D341Med (cell line): ENCODE measurements at regions not wholly inside any gene's neighbourhood (a gene's known extent, or its start where the extent isn't known, plus 50 kb on each side); places are given as distances from the start of the nearest gene placed in this dataset.

ENCODE experiments used
- DNase-seq: peaks from one replicate; pipeline ENCODE4 v3.0.0; 2012; ENCODE audit warnings: low spot score

DNA sequence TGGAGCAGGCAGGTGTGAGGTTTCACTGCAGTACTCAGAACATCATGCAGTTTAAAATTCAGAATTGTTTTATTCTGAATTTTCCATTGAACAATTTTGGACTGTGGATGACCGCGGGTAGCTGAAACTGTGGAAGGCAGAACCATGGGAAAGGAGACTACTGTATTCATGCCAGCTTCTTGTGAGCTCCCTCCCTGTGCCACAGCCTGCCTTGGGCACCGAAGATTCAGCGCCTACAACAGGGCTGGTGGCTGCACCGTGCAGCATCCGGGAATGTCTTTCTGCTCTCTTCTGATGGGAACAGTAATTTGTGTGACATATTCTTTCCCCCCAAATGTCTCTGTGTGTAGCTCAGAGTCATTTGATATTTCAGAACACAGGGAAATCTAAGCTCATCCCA lies 118.5 kb upstream of the NKX1-1 start:
- no peak for DNase-seq

DNA sequence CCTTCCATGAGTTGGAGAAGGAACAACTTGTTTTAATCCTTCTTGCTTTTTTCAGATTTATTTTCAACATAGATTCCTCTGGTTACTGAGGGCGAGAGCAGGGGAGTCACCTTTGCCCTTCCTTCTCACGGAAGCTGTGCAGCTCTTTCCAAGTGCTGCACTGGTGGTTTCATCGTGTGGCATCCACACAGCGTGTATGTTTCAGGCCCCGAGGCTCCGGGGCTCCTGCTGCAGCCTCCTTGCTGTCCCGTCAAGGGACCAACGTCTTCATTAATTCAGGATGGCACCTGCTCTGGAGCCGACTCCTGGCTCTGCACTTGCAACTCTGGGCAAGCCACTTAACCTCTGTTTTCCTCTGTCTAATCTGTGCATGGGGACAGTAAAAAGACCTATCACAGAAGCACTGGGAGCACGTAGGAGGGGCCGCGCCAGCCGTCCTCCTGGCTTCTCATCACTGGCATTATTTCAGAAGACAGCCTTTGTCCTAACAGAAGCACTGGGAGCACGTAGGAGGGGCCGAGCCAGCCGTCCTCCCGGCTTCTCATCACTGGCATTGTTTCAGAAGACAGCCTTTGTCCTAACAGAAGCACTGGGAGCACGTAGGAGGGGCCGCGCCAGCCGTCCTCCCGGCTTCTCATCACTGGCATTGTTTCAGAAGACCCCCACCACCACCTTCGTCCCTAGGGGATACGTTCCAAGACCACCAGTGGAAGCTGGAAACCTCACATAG lies 117.8 kb upstream of the NKX1-1 start:
- DNase-seq: no peak

GRCh38 chr4:1523506-1523905 lies 117.3 kb upstream of the NKX1-1 start:
- no peak for DNase-seq

GRCh38 chr4:1523033-1523432 lies 116.8 kb upstream of the NKX1-1 start:
- no peak for DNase-seq

- DNase-seq: no peak
These were observed 116.4 kb upstream of the NKX1-1 start for GRCh38 chr4:1522606-1523005.

- DNase-seq: no peak
These were observed 115.6 kb upstream of the NKX1-1 start for GRCh38 chr4:1521821-1522361.

DNA sequence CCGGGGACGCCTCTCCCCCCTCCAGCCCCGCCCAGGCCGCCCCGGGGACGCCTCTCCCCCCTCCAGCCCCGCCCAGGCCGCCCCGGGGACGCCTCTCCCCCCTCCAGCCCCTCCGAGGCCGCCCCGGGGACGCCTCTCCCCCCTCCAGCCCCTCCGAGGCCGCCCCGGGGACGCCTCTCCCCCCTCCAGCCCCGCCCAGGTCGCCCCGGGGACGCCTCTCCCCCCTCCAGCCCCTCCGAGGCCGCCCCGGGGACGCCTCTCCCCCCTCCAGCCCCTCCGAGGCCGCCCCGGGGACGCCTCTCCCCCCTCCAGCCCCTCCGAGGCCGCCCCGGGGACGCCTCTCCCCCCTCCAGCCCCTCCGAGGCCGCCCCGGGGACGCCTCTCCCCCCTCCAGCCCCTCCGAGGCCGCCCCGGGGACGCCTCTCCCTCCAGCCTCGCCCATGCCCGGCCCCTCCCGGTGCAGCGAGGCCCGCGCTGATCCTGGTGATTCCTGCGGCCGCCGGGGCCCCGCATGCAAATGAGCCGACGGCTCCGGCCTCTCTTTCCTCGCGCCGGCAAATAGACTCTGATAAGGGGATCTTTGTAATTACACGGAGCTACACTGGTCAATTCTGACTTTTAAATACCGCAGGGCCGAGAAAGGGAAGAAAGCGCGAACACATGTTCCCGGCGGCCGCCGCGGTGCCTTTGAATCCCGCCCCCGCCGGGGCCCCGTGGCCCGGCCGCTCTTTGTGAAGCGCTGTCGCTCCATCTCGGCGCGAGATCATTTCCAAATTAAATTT lies 114.7 kb upstream of the NKX1-1 start:
- DNase-seq: peak; percentile 87

DNA sequence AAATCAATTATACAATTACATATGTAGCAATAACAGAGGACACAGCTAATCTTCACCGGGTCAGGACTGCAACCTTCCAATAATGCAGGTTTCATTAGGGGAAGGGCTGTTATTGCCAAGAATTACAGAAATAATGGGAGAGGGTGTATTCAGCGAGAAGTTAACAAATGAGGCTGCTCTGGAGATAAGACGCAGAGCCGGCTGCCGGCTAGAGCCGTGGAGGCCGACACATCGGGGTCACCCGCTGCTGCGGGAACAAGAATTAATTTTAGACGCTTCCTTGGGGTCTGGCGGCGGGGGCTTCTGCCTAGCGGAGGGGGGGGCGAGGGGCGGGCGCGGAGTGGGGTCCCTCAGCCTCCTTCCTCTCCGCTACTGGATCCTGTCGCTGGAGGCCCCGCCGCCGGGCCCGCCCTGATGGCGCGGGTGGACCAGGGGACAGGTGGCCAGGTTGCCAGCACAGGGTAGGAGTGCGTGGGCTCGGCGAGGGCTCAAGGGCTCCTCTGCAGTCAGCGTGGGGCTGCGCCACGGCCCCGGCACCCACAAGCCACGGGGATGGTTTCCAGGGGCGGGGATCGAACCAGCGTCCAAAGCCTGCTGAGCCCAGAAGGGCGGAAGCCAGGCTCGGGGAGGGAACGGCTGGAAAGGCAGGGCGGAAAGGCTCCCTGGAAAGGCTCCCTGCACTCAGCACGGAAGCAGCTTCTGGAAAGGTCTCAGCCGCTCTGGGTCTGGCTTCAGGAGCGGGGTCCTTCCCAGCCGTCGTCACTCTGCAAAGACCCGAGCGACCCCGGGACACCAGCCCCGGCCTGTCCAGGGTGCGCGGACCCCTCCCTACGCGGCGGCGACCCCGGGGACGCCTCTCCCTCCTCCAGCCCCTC lies 113.8 kb upstream of the NKX1-1 start:
- no peak for DNase-seq

DNA sequence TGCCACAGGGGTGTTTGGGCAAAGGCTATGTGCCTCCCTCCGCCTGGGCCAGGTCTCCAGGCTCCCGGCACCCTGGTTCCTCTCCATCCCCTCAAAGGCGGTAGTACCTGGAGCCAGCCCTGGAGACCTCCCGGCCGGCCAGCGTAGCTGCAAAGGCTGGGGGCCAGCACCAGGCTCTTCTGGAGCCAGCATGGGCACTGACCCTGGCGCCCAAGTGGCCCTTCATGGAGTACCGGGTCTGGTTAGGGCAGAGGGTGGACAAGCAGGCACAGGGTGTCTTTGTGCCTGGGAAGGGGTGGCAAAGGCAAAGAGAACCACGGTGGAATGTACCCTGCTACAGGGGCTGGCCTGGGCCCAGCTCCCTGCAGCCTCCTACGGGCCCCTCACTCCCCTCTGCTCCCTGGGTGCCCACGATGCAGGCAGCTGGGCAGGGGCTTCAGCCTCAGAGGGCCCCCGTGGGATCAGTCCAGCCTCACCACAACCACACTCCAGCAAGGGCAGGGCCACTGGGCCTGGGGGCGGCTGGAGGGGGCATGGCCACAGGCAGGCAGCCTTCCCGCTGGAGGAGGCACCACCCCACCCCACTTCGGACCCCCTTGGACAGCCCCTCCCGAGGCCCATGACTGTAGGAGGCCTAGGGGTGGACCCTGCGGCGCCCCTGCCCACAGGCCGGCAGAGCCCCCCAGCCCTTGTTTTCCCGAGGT lies 112.9 kb upstream of the NKX1-1 start:
- no peak for DNase-seq

GRCh38 chr4:1517592-1518411 lies 111.6 kb upstream of the NKX1-1 start:
- no peak for DNase-seq

DNA sequence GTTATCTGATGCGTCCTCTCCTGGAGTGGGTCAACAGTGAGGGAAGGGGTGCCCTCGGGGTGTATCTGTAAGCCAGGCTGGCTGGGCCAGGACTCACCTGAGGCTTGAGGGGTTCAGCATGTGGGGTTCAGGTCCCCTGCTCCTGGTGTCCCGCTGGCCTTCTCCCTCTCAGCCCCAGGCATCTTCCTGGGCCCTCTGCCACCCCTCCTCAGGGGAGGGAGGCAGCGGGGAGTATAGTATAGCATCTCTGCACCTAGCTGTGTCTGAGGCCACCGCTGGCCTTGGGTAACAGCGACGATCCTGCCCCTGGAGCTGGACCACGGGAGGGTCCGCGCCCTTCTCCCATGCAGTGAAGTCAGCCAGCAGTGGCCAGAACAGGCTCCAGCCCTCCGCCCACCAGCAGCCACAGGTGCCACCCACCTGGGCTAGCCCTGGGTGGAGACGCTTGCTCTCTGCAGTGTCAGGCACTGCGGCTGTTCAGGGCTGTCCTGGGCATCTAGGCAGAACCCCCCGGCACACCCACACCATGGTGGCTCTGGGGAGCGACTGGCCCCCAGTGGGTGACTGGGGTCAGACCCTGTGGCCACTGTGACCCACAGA lies 110.7 kb upstream of the NKX1-1 start:
- no peak for DNase-seq

DNA sequence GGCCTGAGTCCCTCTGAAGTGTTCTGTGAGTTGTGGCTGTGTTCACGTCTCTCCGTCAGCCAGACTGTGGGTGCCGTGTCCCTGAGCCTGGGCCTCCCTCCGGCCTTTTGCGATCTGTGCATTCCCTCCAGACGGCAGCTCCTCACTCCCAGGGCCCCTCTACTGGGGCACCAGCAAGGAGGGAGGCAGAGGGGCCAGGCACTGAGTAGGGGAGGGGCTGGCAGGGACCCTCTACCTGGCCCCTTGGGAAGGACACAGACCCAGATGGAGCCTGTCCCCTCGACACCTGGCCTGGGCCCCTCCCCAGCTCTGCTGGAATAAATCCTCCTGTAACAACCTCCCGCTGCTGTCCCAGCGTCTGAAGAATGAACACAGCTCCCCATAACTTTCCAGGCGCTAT lies 110.0 kb upstream of the NKX1-1 start:
- DNase-seq: no peak

GRCh38 chr4:1515763-1516162 lies 109.5 kb upstream of the NKX1-1 start:
- DNase-seq: no peak

DNA sequence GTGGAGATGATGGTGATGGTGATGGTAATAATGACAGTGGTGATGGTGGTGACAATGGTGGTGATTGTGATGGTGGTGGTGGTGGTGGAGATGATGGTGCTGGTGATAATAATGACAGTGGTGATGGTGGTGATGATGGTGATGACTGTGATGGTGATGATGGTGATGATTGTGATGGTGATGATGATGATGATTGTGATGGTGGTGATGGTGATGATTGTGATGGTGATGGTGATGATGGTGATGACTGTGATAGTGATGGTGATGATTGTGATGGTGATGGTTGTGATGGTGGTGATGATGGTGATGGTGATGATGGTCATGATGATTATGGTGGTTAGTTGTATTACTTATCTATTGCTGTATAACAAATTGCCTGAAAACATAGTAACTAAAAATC lies 108.9 kb upstream of the NKX1-1 start:
- DNase-seq: no peak

- no peak for DNase-seq
These were observed 108.4 kb upstream of the NKX1-1 start for GRCh38 chr4:1514612-1515011.

DNA sequence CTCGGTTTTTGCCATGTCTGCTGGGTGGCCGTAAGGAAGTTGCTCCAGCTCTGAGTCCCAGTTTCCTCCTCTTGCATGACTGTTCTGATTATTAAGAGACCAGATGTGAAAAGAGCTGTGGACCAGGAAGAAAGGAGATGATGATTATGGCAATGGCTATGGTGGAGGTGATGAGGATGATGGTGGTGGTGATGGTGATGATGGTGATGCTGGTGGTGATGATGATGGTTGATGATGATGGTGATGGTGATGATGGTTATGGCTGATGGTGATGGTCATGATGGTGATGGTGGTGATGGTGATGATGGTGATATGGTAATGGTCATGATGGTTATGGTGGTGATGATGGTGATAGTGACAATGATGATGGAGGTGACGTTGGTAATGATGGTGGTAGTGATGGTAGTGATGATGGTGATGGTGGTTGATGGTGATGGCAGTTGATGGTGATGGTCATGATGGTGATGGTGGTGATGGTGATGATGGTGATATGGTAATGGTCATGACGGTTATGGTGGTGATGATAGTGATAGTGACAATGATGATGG lies 107.8 kb upstream of the NKX1-1 start:
- no peak for DNase-seq

GRCh38 chr4:1512738-1513660 lies 106.8 kb upstream of the NKX1-1 start:
- peak; percentile 94 for DNase-seq

- DNase-seq: no peak
These were observed 106.0 kb upstream of the NKX1-1 start for GRCh38 chr4:1512051-1512737.
